ENCODE measurements at regions not wholly inside any gene's neighbourhood (a gene's known extent, or its start where the extent isn't known, plus 50 kb on each side); places are given as distances from the start of the nearest gene placed in this dataset.

GRCh38 chr6:120031837-120032236, 682.3 kb upstream of the MAN1A1 start:
- ChIA-PET POLR2A (no interaction called here), CTCF (no interaction called here)
- no peak for DNase-seq (ENCODE audit: low read depth, low spot score)
- ATAC-seq, result no peak
- intact Hi-C loops (cut with micrococcal nuclease; ENCODE audit: unreplicated experiment) (no loop called here), in situ Hi-C loops (cut with HindIII; ENCODE audit: low pct_unique_long_range_greater_than_20kb, low sequenced_read_pairs) (no loop called here)
- no peaks in the 10 kb centered on the region for H3K36me3 ChIP-seq (ENCODE audit: control insufficient read depth, insufficient read depth, low read length)
- H3K9me3 ChIP-seq (ENCODE audit: control insufficient read depth, insufficient read depth, low read depth, low read length), result no peaks in the 10 kb centered on the region; the same call in 1 of the 2 replicates
- TF ChIP-seq CTCF (IDR thresholded peaks at IDR 0.05) (no peak), REST (IDR thresholded peaks at IDR 0.05; ENCODE audit: insufficient read depth in 1 of 2, low read depth in 2 of 2, low read length in 1 of 2) (no peak), TCF7L2 (IDR thresholded peaks at IDR 0.05; ENCODE audit: low read depth, low read length) (no peak), POLR2AphosphoS5 (IDR thresholded peaks at IDR 0.05; ENCODE audit: low read depth, low read length) (no peak)
- H3K27me3 ChIP-seq (ENCODE audit: control insufficient read depth, insufficient read depth, low read length), result no peaks in the 10 kb centered on the region
- no peak overlapping the region for H3K4me3 ChIP-seq (ENCODE audit: low read depth in 2 of 2, low read length in 2 of 2)
- BruUV-seq (replicated peaks), result no TSS peak
- H3K27ac ChIP-seq (ENCODE audit: low read length), result no peak overlapping the region
- H3K4me1 ChIP-seq (ENCODE audit: control insufficient read depth, insufficient read depth, low read length), result no peaks in the 10 kb centered on the region

GRCh38 chr6:120026791-120027190, 677.2 kb upstream of the MAN1A1 start:
- Histone ChIP-seq H3K9me3 (ENCODE audit: control insufficient read depth, insufficient read depth, low read depth, low read length) (no peaks in the 10 kb centered on the region), H3K36me3 (ENCODE audit: control insufficient read depth, insufficient read depth, low read length) (no peaks in the 10 kb centered on the region), H3K4me3 (ENCODE audit: low read depth in 2 of 2, low read length in 2 of 2) (no peak overlapping the region), H3K27ac (ENCODE audit: low read length) (no peak overlapping the region), H3K4me1 (ENCODE audit: control insufficient read depth, insufficient read depth, low read length) (no peaks in the 10 kb centered on the region), H3K27me3 (ENCODE audit: control insufficient read depth, insufficient read depth, low read length) (no peaks in the 10 kb centered on the region)
- TF ChIP-seq TCF7L2 (IDR thresholded peaks at IDR 0.05; ENCODE audit: low read depth, low read length) (no peak), CTCF (IDR thresholded peaks at IDR 0.05) (no peak), SIN3A (IDR thresholded peaks at IDR 0.05; ENCODE audit: borderline replicate concordance, insufficient read depth, low read depth, low read length) (no peak), REST (IDR thresholded peaks at IDR 0.05; ENCODE audit: insufficient read depth in 1 of 2, low read depth in 2 of 2, low read length in 1 of 2) (no peak), POLR2AphosphoS5 (IDR thresholded peaks at IDR 0.05; ENCODE audit: low read depth, low read length) (no peak)
- CTCF ChIA-PET, result no interaction called here
- POLR2A ChIA-PET, result no interaction called here
- ATAC-seq, result no peak
- BruUV-seq (replicated peaks), result no TSS peak
- intact Hi-C loops (cut with micrococcal nuclease; ENCODE audit: unreplicated experiment) (no loop called here), in situ Hi-C loops (cut with HindIII; ENCODE audit: low pct_unique_long_range_greater_than_20kb, low sequenced_read_pairs) (no loop called here)
- DNase-seq (ENCODE audit: low read depth, low spot score), result no peak
